ENCODE measurements at regions not wholly inside any gene's neighbourhood (a gene's known extent, or its start where the extent isn't known, plus 50 kb on each side); places are given as distances from the start of the nearest gene placed in this dataset.

DNA sequence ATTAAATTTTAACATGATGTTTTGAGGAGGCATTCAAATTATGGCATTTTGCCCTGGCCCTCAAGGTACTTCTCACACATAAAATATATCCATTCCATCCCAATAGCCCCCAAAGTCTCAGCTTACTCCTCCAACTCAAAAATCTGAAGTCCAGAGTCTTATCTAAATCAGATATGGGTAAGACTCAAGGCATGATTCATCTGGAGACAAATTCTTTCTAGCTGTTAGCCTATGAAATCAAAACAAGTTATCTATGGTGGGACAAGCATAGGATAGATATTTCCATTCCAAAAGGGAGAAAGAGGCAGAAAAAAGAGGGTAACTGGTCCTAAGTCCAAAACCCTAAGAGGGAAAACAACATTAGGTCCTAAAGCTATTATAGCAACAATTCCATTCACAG is 408.4 kb downstream of the ZNF608 start:
- TF ChIP-seq EZH2 (IDR thresholded peaks at IDR 0.05; ENCODE audit: borderline replicate concordance, low read depth, low read length, poor library complexity, severe bottlenecking), result no peak
- TF ChIP-seq, protein P1, sequence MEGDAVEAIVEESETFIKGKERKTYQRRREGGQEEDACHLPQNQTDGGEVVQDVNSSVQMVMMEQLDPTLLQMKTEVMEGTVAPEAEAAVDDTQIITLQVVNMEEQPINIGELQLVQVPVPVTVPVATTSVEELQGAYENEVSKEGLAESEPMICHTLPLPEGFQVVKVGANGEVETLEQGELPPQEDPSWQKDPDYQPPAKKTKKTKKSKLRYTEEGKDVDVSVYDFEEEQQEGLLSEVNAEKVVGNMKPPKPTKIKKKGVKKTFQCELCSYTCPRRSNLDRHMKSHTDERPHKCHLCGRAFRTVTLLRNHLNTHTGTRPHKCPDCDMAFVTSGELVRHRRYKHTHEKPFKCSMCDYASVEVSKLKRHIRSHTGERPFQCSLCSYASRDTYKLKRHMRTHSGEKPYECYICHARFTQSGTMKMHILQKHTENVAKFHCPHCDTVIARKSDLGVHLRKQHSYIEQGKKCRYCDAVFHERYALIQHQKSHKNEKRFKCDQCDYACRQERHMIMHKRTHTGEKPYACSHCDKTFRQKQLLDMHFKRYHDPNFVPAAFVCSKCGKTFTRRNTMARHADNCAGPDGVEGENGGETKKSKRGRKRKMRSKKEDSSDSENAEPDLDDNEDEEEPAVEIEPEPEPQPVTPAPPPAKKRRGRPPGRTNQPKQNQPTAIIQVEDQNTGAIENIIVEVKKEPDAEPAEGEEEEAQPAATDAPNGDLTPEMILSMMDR (conservative IDR thresholded peaks at IDR 0.05; ENCODE audit: low read depth, low read length), result no peak
